Body of pancreas (tissue), 4 donors: ENCODE measurements at regions not wholly inside any gene's neighbourhood (a gene's known extent, or its start where the extent isn't known, plus 50 kb on each side); places are given as distances from the start of the nearest gene placed in this dataset.
A peak's percentile ranks its signal among the peaks of the same experiment; 100 is the strongest.

ENCODE experiments used
- ATAC-seq: fragments of 150-250 bp; one replicate; pipeline ENCODE4 v1.9.1; 2016
- DNase-seq, 4 donors: peaks; one replicate each; pipeline ENCODE4 v3.0.0-alpha.2; 2019
- H3K27ac ChIP-seq, 4 donors: fragments of 200-600 bp; sonication (generic); 1 replicate in 3 of 4; 2 replicates in 1 of 4; pipeline versions ENCODE4 v1.5.1 to v1.6.1; 2016 to 2019; ENCODE audit warnings: mild to moderate bottlenecking in 1 of 4, mixed read lengths in 1 of 4, moderate library complexity in 1 of 4
- H3K27me3 ChIP-seq, 2 donors: fragments of 200-600 bp; sonication (generic); one replicate each; pipeline ENCODE4 v1.6.0; 2016; ENCODE audit warnings: mild to moderate bottlenecking in 1 of 2
- H3K36me3 ChIP-seq, 2 donors: fragments of 200-600 bp; sonication (generic); replicated peaks in 1 of 2; 2 replicates each; pipeline ENCODE4 v1.5.1; 2016; ENCODE audit warnings: low read depth in 2 of 2; ENCODE audit not compliant: insufficient read depth in 1 of 2
- H3K4me1 ChIP-seq: fragments of 200-600 bp; sonication (generic); one replicate; pipeline ENCODE4 v1.6.0; 2016
- H3K4me3 ChIP-seq, 2 donors: fragments of 200-600 bp; sonication (generic); 1 replicate in 1 of 2; 2 replicates in 1 of 2; pipeline ENCODE4 v1.5.1; 2016 to 2019
- H3K9me3 ChIP-seq, 3 donors: fragments of 200-600 bp; sonication (generic); 1 replicate in 2 of 3; 2 replicates in 1 of 3; pipeline ENCODE4 v1.5.1; 2016
- POLR2A ChIP-seq, 3 donors: fragments of 450-650 bp; IDR thresholded peaks; one replicate each; pipeline ENCODE4 v1.6.1; 2016; ENCODE audit warnings: antibody characterized with exemption in 3 of 3, mild to moderate bottlenecking in 2 of 3
- WGBS, 2 donors: methylation state at CpG; one replicate each; pipeline ENCODE4 v1.1.5; 2017; 5-methylcytosine and 5-hydroxymethylcytosine counted together
- intact Hi-C: fragments of 100-400 bp; cut with DNase I; formaldehyde crosslinking; loops from one replicate; pipeline ENCODE4 v1.15.1; 2023
- TF ChIP-seq, protein P1 (sequence below), 7 experiments: fragments of 450-650 bp in 4 of 7; fragments of 200-600 bp in 3 of 7; sonication (generic) in 3 of 7; IDR thresholded peaks; one replicate each; pipeline ENCODE4 v1.5.1; 2016 to 2019; ENCODE audit warnings: antibody characterized with exemption in 7 of 7

GRCh38 chr5:38724301-38725030, 121.3 kb upstream of the OSMR start:
- DNase-seq: no peak
- Histone ChIP-seq H3K4me3 (no peak overlapping the region), H3K36me3 (no peaks in the 10 kb centered on the region), H3K27me3 (no peaks in the 10 kb centered on the region), H3K27ac (no peak overlapping the region), H3K9me3 (no peaks in the 10 kb centered on the region), H3K4me1 (no peaks in the 10 kb centered on the region)
- no peak for ATAC-seq
- WGBS, 2 donors: 78 to 88% methylated on average over 2 of the region's 2 CpGs
- intact Hi-C loops: no loop called here
- no peak for TF ChIP-seq POLR2A (IDR thresholded peaks at IDR 0.05)
- TF ChIP-seq, protein P1, sequence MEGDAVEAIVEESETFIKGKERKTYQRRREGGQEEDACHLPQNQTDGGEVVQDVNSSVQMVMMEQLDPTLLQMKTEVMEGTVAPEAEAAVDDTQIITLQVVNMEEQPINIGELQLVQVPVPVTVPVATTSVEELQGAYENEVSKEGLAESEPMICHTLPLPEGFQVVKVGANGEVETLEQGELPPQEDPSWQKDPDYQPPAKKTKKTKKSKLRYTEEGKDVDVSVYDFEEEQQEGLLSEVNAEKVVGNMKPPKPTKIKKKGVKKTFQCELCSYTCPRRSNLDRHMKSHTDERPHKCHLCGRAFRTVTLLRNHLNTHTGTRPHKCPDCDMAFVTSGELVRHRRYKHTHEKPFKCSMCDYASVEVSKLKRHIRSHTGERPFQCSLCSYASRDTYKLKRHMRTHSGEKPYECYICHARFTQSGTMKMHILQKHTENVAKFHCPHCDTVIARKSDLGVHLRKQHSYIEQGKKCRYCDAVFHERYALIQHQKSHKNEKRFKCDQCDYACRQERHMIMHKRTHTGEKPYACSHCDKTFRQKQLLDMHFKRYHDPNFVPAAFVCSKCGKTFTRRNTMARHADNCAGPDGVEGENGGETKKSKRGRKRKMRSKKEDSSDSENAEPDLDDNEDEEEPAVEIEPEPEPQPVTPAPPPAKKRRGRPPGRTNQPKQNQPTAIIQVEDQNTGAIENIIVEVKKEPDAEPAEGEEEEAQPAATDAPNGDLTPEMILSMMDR (IDR thresholded peaks at IDR 0.05): no peak

- DNase-seq (no peak), ATAC-seq (no peak)
- Histone ChIP-seq H3K4me3 (no peak overlapping the region), H3K4me1 (no peaks in the 10 kb centered on the region), H3K9me3 (no peaks in the 10 kb centered on the region), H3K27ac (no peak overlapping the region), H3K27me3 (no peaks in the 10 kb centered on the region), H3K36me3 (no peaks in the 10 kb centered on the region)
- 79 to 81% methylated on average over 10 of the region's 10 CpGs for WGBS, 2 donors
- intact Hi-C loops: no loop called here
- no peak for TF ChIP-seq POLR2A (IDR thresholded peaks at IDR 0.05)
- TF ChIP-seq, protein P1 (IDR thresholded peaks at IDR 0.05): no peak
Measured at GRCh38 chr5:38725371-38725865, 120.4 kb upstream of the OSMR start.

DNA sequence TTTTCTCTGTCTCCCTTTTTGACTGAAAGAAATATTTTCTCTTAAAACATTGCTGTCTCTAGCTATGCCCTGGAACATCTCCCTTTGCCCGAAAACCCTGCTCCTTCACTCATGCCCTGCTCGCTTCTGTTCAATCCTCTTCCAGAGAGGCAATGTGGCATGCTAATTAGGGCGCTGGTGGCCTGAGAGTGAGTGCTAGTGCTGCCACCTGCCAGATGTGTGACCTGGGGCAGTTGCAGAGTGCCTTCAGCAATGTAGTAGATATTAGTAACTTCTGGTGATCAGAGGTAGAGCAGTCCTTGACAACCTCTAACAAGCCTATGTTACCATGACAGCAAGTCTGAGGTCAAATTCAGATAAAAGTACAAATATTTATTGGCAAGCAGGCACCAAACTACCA, 119.5 kb upstream of the OSMR start:
- peak in 1 of 4 donors; percentile 21 for DNase-seq
- Histone ChIP-seq H3K27ac (no peak overlapping the region), H3K4me1 (no peaks in the 10 kb centered on the region), H3K36me3 (no peaks in the 10 kb centered on the region), H3K27me3 (no peaks in the 10 kb centered on the region), H3K9me3 (no peaks in the 10 kb centered on the region), H3K4me3 (no peak overlapping the region)
- TF ChIP-seq POLR2A (IDR thresholded peaks at IDR 0.05): no peak
- TF ChIP-seq, protein P1 (IDR thresholded peaks at IDR 0.05): no peak
- intact Hi-C loops: no loop called here
- WGBS, 2 donors: 90 to 97% methylated on average over 3 of the region's 3 CpGs
- no peak for ATAC-seq

GRCh38 chr5:38728029-38728428, 117.8 kb upstream of the OSMR start:
- TF ChIP-seq, protein P1 (IDR thresholded peaks at IDR 0.05): no peak
- no peak for TF ChIP-seq POLR2A (IDR thresholded peaks at IDR 0.05)

GRCh38 chr5:38731461-38731860, 114.4 kb upstream of the OSMR start:
- intact Hi-C loops: no loop called here
- Histone ChIP-seq H3K27me3 (no peaks in the 10 kb centered on the region), H3K36me3 (no peaks in the 10 kb centered on the region), H3K9me3 (no peaks in the 10 kb centered on the region), H3K4me1 (no peaks in the 10 kb centered on the region), H3K27ac (no peak overlapping the region), H3K4me3 (no peak overlapping the region)
- ATAC-seq: no peak
- TF ChIP-seq, protein P1 (IDR thresholded peaks at IDR 0.05): no peak
- no peak for TF ChIP-seq POLR2A (IDR thresholded peaks at IDR 0.05)
- no peak for DNase-seq
- 68 to 75% methylated on average over 4 of the region's 4 CpGs for WGBS, 2 donors

More at GRCh38 chr5:38728029-38728428, 117.8 kb upstream of the OSMR start:
- Histone ChIP-seq H3K9me3 (no peaks in the 10 kb centered on the region), H3K36me3 (no peaks in the 10 kb centered on the region), H3K27ac (no peak overlapping the region), H3K27me3 (no peaks in the 10 kb centered on the region), H3K4me1 (no peaks in the 10 kb centered on the region), H3K4me3 (no peak overlapping the region)
- 75 to 89% methylated on average over 3 of the region's 3 CpGs for WGBS, 2 donors
- ATAC-seq (no peak), DNase-seq (no peak)
- intact Hi-C loops: no loop called here
